ENCODE measurements at regions not wholly inside any gene's neighbourhood (a gene's known extent, or its start where the extent isn't known, plus 50 kb on each side); places are given as distances from the start of the nearest gene placed in this dataset.

- H4K20me1 ChIP-seq (ENCODE audit: insufficient read depth), result no peaks in the 10 kb centered on the region
- H2AFZ ChIP-seq (ENCODE audit: low read depth), result no peak overlapping the region
- no peak overlapping the region for H3K27ac ChIP-seq
- no peaks in the 10 kb centered on the region for H3K36me3 ChIP-seq (ENCODE audit: insufficient read depth)
- H3K9ac ChIP-seq, result no peak overlapping the region
- H3K4me1 ChIP-seq (ENCODE audit: low read depth, poor library complexity, severe bottlenecking), result peaks cover 24% of the 10 kb centered on the region
- H3K79me2 ChIP-seq (ENCODE audit: insufficient read depth, low read depth), result no peaks in the 10 kb centered on the region
- TF ChIP-seq CTCF (conservative IDR thresholded peaks at IDR 0.05; ENCODE audit: low read depth, low read length), result no peak
- H3K4me3 ChIP-seq (IDR thresholded peaks at IDR 0.05; ENCODE audit: insufficient read depth, low read depth, low read length), result no peak overlapping the region
- H3K4me2 ChIP-seq, result no peak overlapping the region
- no peaks in the 10 kb centered on the region for H3K27me3 ChIP-seq (ENCODE audit: insufficient read depth, low read depth)
These were observed 69.5 kb downstream of the BTG1 start for GRCh38 chr12:92076101-92076500.

- Histone ChIP-seq H3K4me1 (ENCODE audit: low read depth, poor library complexity, severe bottlenecking) (peaks cover 18% of the 10 kb centered on the region), H3K36me3 (ENCODE audit: insufficient read depth) (no peaks in the 10 kb centered on the region), H3K9ac (no peak overlapping the region), H4K20me1 (ENCODE audit: insufficient read depth) (no peaks in the 10 kb centered on the region), H3K4me3 (IDR thresholded peaks at IDR 0.05; ENCODE audit: insufficient read depth, low read depth, low read length) (no peak overlapping the region), H3K27ac (no peak overlapping the region), H2AFZ (ENCODE audit: low read depth) (no peak overlapping the region), H3K79me2 (ENCODE audit: insufficient read depth, low read depth) (no peaks in the 10 kb centered on the region), H3K27me3 (ENCODE audit: insufficient read depth, low read depth) (no peaks in the 10 kb centered on the region), H3K4me2 (no peak overlapping the region)
- no peak for TF ChIP-seq CTCF (conservative IDR thresholded peaks at IDR 0.05; ENCODE audit: low read depth, low read length)
These were observed 70.2 kb downstream of the BTG1 start for GRCh38 chr12:92075425-92075914.

- no peaks in the 10 kb centered on the region for H3K79me2 ChIP-seq (ENCODE audit: insufficient read depth, low read depth)
- peaks cover 12% of the 10 kb centered on the region for H3K4me1 ChIP-seq (ENCODE audit: low read depth, poor library complexity, severe bottlenecking)
- H4K20me1 ChIP-seq (ENCODE audit: insufficient read depth), result no peaks in the 10 kb centered on the region
- no peak overlapping the region for H2AFZ ChIP-seq (ENCODE audit: low read depth)
- H3K4me2 ChIP-seq, result no peak overlapping the region
- no peak overlapping the region for H3K4me3 ChIP-seq (IDR thresholded peaks at IDR 0.05; ENCODE audit: insufficient read depth, low read depth, low read length)
- H3K27ac ChIP-seq, result no peak overlapping the region
- no peak for TF ChIP-seq CTCF (conservative IDR thresholded peaks at IDR 0.05; ENCODE audit: low read depth, low read length)
- H3K9ac ChIP-seq, result no peak overlapping the region
- no peaks in the 10 kb centered on the region for H3K36me3 ChIP-seq (ENCODE audit: insufficient read depth)
- H3K27me3 ChIP-seq (ENCODE audit: insufficient read depth, low read depth), result no peaks in the 10 kb centered on the region
These were observed 70.8 kb downstream of the BTG1 start for GRCh38 chr12:92074889-92075288.

GRCh38 chr12:92073094-92073493, 72.6 kb downstream of the BTG1 start:
- no peak overlapping the region for H2AFZ ChIP-seq (ENCODE audit: low read depth)
- H4K20me1 ChIP-seq (ENCODE audit: insufficient read depth), result no peaks in the 10 kb centered on the region
- H3K27ac ChIP-seq, result no peak overlapping the region
- no peak overlapping the region for H3K4me2 ChIP-seq
- H3K79me2 ChIP-seq (ENCODE audit: insufficient read depth, low read depth), result no peaks in the 10 kb centered on the region
- no peak overlapping the region for H3K9ac ChIP-seq
- TF ChIP-seq CTCF (conservative IDR thresholded peaks at IDR 0.05; ENCODE audit: low read depth, low read length), result no peak
- peaks cover under 1% of the 10 kb centered on the region for H3K4me1 ChIP-seq (ENCODE audit: low read depth, poor library complexity, severe bottlenecking)
- no peaks in the 10 kb centered on the region for H3K27me3 ChIP-seq (ENCODE audit: insufficient read depth, low read depth)
- no peak overlapping the region for H3K4me3 ChIP-seq (IDR thresholded peaks at IDR 0.05; ENCODE audit: insufficient read depth, low read depth, low read length)
- no peaks in the 10 kb centered on the region for H3K36me3 ChIP-seq (ENCODE audit: insufficient read depth)

All from KMS-11 (cell line).